ENCODE measurements at regions not wholly inside any gene's neighbourhood (a gene's known extent, or its start where the extent isn't known, plus 50 kb on each side); places are given as distances from the start of the nearest gene placed in this dataset.

DNA sequence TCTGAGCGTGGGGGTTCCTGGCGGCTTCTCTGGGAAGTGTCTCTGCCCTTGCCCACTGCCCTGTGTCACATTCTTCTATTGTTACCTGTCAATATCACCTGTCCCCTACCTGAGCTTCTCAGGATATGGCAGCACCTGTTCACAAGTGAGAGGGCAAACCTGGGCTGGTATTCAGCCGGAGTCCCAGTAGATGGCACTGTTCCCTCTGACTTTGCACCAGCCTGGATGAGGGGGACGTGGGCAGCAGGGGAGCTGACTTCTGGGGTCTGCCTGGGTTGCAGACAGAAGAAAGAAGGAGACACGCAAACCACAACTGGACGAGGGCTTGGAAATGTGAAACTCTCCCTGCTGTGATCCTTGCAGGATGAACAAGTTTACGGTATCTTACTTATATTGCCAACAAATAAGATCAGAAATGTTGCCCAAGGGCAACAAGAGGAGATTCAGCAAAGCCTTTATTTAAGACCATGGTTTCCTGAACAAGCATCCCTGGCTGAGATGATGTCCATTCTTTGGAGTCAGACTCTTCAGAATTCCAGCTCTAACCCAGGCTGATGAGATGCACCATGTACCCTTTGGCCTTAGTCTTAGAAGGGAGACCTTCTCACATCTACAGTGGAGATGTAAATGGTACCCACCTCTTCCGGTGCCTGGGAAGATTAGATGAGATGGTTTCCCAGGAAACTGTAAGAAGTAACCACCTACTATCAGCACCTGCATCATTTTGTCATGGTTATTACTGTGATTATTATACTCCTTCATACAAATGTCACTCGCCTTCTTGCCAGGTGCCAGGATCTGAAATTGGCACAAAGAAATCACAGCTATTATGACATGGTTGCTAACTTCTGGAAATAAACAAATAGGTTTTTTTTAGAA is 400.0 kb upstream of the CDH4 start:
- in situ Hi-C loops (cut with MboI; ENCODE audit: low sequenced_read_pairs), result no loop called here

DNA sequence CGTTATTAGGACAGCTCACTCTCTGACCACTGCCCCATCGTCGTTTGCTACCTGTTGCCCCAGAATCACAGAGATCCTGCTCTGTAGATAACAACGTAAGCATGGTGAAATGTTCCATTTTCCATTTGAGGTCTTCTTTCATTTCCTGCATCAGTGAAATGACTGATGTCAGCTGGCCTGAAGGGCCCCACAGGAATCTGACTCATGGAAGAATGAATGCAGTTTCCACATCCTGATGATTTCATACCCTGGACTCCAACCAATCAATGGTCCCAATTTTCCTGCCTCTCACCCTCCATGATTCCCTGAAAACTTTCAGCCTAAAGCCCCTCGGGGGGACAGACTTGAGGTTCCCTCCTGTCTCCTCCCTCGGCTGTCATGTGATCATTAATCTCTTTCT is 394.4 kb upstream of the CDH4 start:
- in situ Hi-C loops (cut with MboI; ENCODE audit: low sequenced_read_pairs), result no loop called here
- H3K36me3 ChIP-seq (replicated peaks), result no peaks in the 10 kb centered on the region
- H3K27me3 ChIP-seq (ENCODE audit: low read depth), result no peaks in the 10 kb centered on the region
- H3K4me3 ChIP-seq, result no peak overlapping the region
- no peaks in the 10 kb centered on the region for H3K9me3 ChIP-seq
- H3K4me1 ChIP-seq, result no peaks in the 10 kb centered on the region
- no peak for DNase-seq (ENCODE audit: low spot score in 2 of 2)

More for the DNA sequence above, 400.0 kb upstream of the CDH4 start:
- Histone ChIP-seq H3K4me1 (no peaks in the 10 kb centered on the region), H3K36me3 (replicated peaks) (no peaks in the 10 kb centered on the region), H3K4me3 (no peak overlapping the region), H3K27me3 (ENCODE audit: low read depth) (no peaks in the 10 kb centered on the region), H3K9me3 (no peaks in the 10 kb centered on the region)
- no peak for DNase-seq (ENCODE audit: low spot score in 2 of 2)

DNA sequence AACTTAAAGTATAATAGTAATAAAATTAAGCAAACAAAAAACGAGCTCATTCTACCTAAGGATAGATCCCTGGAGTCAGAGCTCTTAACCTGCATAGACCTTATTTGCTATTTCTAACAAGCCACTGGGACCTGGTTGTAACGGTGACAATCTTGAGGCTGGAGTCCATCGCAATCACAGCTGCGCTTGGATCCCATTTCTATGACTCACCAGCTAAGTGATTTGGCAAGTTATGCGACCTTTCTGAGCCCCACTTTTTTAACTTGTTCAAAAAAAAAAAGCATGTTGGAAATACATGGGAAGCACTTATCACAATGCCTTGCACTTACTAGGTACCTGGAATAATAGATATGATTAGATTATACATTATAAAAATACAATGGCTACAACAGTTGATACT is 389.5 kb upstream of the CDH4 start:
- Histone ChIP-seq H3K9me3 (no peaks in the 10 kb centered on the region), H3K4me1 (no peaks in the 10 kb centered on the region), H3K36me3 (replicated peaks) (no peaks in the 10 kb centered on the region), H3K27me3 (ENCODE audit: low read depth) (no peaks in the 10 kb centered on the region), H3K4me3 (no peak overlapping the region)
- no peak for DNase-seq (ENCODE audit: low spot score in 2 of 2)
- in situ Hi-C loops (cut with MboI; ENCODE audit: low sequenced_read_pairs), result no loop called here

DNA sequence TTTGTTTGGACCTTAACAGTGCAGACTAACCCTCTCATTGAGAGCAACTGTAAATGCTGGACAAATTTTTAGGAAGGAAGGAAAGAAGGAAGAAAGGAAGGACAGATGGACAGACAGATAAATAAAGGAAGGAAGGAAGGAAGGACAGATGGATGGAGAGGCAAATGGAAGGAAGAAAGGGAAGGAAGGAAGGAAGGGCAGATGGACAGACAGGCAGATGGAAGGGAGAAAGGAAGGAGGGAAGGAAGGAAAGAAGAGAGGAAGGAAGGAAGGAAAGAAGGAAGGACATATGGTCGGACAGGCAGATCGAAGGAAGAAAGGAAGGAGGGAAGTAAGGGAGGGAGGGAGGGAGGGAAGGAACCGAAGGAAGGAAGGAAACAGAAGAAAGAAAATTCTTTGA is 388.5 kb upstream of the CDH4 start:
- Histone ChIP-seq H3K4me3 (no peak overlapping the region), H3K9me3 (no peaks in the 10 kb centered on the region), H3K36me3 (replicated peaks) (no peaks in the 10 kb centered on the region), H3K27me3 (ENCODE audit: low read depth) (no peaks in the 10 kb centered on the region), H3K4me1 (no peaks in the 10 kb centered on the region)
- in situ Hi-C loops (cut with MboI; ENCODE audit: low sequenced_read_pairs), result no loop called here
- no peak for DNase-seq (ENCODE audit: low spot score in 2 of 2)

DNA sequence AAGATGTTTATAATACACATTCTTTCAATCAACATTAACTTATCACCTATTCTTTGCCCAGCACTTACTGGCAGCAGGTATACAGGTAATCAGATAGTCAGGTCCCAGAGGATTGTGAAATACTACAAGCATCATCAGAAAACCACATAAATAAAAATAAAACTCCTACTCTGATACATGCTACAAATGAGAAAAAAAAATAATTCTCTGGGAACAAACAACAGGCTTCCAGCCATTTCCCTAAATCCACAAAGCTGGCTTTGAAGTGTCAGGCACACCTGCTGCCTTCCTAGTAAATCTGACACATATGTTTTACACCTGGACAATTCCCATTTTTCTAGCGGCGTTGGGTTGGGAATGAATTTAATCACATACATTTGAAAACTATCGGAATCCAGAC is 384.5 kb upstream of the CDH4 start:
- in situ Hi-C loops (cut with MboI; ENCODE audit: low sequenced_read_pairs), result no loop called here
- Histone ChIP-seq H3K9me3 (no peaks in the 10 kb centered on the region), H3K4me1 (no peaks in the 10 kb centered on the region), H3K36me3 (replicated peaks) (no peaks in the 10 kb centered on the region), H3K4me3 (no peak overlapping the region), H3K27me3 (ENCODE audit: low read depth) (no peaks in the 10 kb centered on the region)
- no peak for DNase-seq (ENCODE audit: low spot score in 2 of 2)

DNA sequence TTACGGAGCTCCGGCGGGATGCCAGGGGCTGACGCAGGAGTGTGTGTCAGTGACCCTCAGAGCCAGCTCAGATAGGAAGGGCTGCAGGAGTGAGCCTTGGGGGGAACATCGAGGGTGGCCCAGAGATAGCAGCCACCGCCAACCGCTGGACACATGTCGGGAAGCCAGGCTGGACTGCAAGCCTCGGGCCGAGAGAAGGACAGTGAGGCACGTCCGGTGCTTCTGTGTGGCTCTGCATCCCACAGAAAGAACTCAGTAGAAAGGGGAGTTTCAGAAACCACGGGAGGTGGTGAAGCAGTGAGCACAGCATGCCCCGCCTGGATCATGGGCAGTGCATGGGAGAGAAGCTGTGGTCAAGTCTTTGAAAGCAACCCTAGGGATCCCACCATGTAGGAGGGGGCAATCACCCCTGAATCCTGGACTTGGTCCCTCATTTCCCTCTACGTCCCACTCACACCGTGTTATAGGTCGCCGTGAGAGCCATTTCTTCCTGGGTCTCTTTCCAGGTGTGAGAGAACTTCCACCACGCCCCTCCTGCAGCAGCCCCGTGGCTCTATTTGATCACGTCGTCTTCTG is 383.7 kb upstream of the CDH4 start:
- no peaks in the 10 kb centered on the region for H3K4me1 ChIP-seq
- no peak overlapping the region for H3K4me3 ChIP-seq
- H3K9me3 ChIP-seq, result no peaks in the 10 kb centered on the region
- H3K27me3 ChIP-seq (ENCODE audit: low read depth), result no peaks in the 10 kb centered on the region
- no peaks in the 10 kb centered on the region for H3K36me3 ChIP-seq (replicated peaks)
- DNase-seq (ENCODE audit: low spot score in 2 of 2), result no peak
- in situ Hi-C loops (cut with MboI; ENCODE audit: low sequenced_read_pairs), result no loop called here

DNA sequence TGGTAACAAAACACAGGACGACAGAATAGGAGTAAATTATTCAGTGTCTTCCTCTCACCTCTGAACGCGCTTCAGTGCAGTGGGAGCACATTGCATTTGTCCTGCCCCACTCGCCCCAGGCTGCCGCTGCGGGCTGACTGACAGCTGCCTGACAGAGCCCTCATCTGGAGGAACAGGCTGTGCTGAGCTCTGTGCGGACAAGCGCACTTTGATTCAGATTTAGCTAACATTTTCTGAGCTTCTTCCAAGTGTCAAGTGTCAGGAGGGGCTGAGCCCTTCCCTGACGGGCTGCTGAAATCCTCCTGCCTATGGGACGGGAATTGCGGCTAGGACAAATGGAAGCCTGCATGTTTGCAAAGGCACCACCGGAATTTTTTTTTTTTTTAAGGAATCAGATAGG is 383.0 kb upstream of the CDH4 start:
- H3K4me3 ChIP-seq, result no peak overlapping the region
- no peak for DNase-seq (ENCODE audit: low spot score in 2 of 2)
- H3K4me1 ChIP-seq, result no peaks in the 10 kb centered on the region
- no peaks in the 10 kb centered on the region for H3K9me3 ChIP-seq
- no peaks in the 10 kb centered on the region for H3K36me3 ChIP-seq (replicated peaks)
- in situ Hi-C loops (cut with MboI; ENCODE audit: low sequenced_read_pairs), result no loop called here
- no peaks in the 10 kb centered on the region for H3K27me3 ChIP-seq (ENCODE audit: low read depth)

DNA sequence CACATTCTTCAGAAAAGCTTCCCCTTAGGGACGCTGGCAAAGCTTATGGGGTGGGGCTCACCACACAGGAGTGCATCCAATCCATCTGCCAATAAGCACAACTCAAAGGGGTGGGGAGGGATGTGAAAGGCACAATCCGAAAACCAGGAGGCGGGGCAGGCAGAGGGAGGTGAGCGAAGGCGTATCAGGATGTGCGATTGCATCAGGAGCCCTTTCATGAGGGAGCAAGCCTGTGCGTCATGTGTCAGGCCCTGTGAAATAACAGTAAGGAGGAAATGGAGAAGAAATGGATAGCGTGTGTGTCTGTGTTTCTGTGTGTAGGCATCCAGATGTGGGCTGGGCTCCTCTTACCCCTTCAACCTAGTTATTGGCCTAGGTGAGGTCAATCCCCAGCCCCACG is 382.4 kb upstream of the CDH4 start:
- H3K27me3 ChIP-seq (ENCODE audit: low read depth), result no peaks in the 10 kb centered on the region
- no peaks in the 10 kb centered on the region for H3K36me3 ChIP-seq (replicated peaks)
- no peak overlapping the region for H3K4me3 ChIP-seq
- no peaks in the 10 kb centered on the region for H3K4me1 ChIP-seq
- no peaks in the 10 kb centered on the region for H3K9me3 ChIP-seq
- in situ Hi-C loops (cut with MboI; ENCODE audit: low sequenced_read_pairs), result no loop called here
- DNase-seq (ENCODE audit: low spot score in 2 of 2), result no peak

DNA sequence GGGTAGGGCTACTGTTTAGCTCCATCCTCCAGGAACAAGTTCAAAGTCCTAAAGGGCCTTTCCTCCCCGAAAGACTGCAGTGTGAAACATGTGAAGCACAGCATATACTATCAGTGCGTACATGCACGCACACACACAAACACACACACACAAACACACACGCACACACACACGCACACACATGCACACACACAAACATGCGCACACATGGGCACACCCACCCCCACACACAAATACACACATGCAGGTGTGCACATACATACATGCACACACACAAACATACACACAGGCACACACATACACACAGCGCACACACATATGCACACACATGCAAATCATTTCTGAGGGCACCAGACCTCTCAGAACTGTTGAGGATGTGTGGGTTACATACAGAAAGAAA is 382.0 kb upstream of the CDH4 start:
- DNase-seq (ENCODE audit: low spot score in 2 of 2), result no peak
- no peaks in the 10 kb centered on the region for H3K27me3 ChIP-seq (ENCODE audit: low read depth)
- no peak overlapping the region for H3K4me3 ChIP-seq
- in situ Hi-C loops (cut with MboI; ENCODE audit: low sequenced_read_pairs), result no loop called here
- H3K36me3 ChIP-seq (replicated peaks), result no peaks in the 10 kb centered on the region
- H3K9me3 ChIP-seq, result no peaks in the 10 kb centered on the region
- H3K4me1 ChIP-seq, result no peaks in the 10 kb centered on the region

DNA sequence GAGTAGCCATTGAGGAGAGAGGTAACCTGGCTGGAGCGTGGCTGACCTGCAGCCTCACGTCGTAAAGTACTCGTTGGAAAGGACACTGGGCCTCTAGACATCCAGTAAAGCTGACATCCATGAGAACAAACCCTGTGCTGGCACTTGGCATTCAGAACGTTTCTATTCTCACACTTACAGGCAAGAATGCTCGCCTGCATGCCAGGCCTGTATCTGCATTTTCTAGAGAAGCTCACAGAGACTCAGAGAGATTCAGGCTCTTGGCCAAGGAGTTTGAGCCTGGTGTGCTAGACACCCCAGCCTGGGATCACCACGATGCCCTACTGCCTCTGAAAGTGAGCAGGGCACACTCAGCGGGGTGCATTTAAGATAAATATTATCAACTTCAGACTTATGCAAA is 379.8 kb upstream of the CDH4 start:
- Histone ChIP-seq H3K9me3 (0 out of 2 replicates have a peak, but pooled peaks cover 2% of the 10 kb centered on the region), H3K27me3 (ENCODE audit: low read depth) (no peaks in the 10 kb centered on the region), H3K4me3 (no peak overlapping the region), H3K4me1 (no peaks in the 10 kb centered on the region), H3K36me3 (replicated peaks) (no peaks in the 10 kb centered on the region)
- no peak for DNase-seq (ENCODE audit: low spot score in 2 of 2)
- in situ Hi-C loops (cut with MboI; ENCODE audit: low sequenced_read_pairs), result no loop called here

DNA sequence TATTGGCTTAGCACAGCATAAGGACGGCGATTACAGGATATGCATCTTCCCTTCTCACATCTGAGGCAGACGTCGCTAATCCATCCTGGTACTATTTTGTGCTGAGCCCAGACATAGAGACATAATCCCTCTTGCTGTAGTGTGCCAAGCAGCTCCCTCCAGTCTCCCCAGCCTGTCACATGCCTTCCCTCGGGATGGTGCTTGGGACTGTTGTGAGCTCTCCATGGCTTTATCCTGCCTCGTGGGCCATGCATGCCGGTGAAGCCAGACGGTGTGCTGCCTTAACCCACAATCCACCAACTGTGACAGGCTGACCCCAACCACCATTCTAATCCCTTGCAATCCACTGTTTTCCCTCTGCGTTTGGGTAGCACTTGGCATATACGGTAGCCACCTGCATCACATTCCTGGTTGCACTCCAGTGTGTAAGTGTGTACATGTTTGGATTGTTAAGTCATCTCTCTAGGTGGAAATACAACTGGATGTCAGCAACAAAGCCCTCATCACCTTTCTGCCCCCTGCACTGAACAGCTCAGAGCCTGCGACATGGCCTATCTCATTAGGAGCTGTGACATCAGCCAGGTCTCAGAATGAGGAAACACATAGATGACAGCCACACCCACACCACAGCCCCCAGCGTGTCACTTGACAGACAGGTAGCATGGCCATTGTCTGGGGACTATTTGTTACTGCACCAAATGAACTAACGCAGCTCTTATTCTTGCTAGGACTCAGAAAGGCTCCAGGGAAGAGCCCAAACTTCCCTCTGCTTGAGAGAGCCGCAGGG is 374.8 kb upstream of the CDH4 start:
- peaks cover 2% of the 10 kb centered on the region; the same call in 1 of the 2 replicates for H3K9me3 ChIP-seq
- in situ Hi-C loops (cut with MboI; ENCODE audit: low sequenced_read_pairs), result no loop called here
- H3K36me3 ChIP-seq (replicated peaks), result no peaks in the 10 kb centered on the region
- H3K4me1 ChIP-seq, result no peaks in the 10 kb centered on the region
- no peak overlapping the region for H3K4me3 ChIP-seq
- no peaks in the 10 kb centered on the region for H3K27me3 ChIP-seq (ENCODE audit: low read depth)
- no peak for DNase-seq (ENCODE audit: low spot score in 2 of 2)

DNA sequence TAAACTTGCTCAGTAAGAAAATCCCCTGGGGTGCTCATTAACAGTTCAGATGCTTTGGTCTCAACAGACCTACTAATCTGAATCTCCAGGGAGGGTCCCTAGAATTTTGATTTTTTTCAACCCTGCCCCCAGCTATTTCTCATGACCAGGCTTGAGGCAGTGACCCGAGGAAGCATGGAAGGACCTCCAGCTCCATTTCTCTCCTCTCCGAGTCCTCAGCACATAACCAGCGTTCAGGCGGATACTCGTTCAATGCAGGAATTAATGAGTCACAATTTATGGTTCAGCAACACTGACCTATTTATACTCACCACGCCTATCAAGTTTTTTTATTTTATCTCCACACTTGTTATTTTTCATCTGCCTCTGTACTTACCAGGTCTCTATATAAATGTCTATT is 369.2 kb upstream of the CDH4 start:
- DNase-seq (ENCODE audit: low spot score in 2 of 2), result no peak
- no peaks in the 10 kb centered on the region; the same call in 1 of the 2 replicates for H3K9me3 ChIP-seq
- no peaks in the 10 kb centered on the region for H3K27me3 ChIP-seq (ENCODE audit: low read depth)
- no peaks in the 10 kb centered on the region for H3K36me3 ChIP-seq (replicated peaks)
- H3K4me1 ChIP-seq, result no peaks in the 10 kb centered on the region
- no peak overlapping the region for H3K4me3 ChIP-seq
- in situ Hi-C loops (cut with MboI; ENCODE audit: low sequenced_read_pairs), result no loop called here

DNA sequence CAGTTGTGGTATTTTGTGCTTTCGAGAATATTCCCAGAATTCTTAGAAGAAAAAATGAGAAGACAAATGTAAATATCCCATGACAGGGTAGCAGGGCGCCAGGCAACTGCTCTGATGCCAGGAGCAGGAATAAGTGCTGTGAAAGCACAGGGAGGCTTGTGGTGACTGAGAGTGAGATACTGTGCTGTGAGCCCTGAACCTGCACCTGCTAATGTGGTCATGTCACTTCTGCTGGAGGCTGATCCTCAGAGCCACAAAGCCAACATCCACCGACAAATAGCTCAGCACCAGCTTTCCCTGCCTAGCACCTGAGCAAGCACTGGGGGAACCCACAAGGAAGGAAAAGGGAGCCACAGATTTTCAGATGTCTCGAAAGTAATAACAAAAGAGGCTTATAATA is 368.6 kb upstream of the CDH4 start:
- H3K4me1 ChIP-seq, result no peaks in the 10 kb centered on the region
- DNase-seq (ENCODE audit: low spot score in 2 of 2), result no peak
- no peaks in the 10 kb centered on the region for H3K36me3 ChIP-seq (replicated peaks)
- no peak overlapping the region for H3K4me3 ChIP-seq
- H3K9me3 ChIP-seq, result no peaks in the 10 kb centered on the region; the same call in 1 of the 2 replicates
- in situ Hi-C loops (cut with MboI; ENCODE audit: low sequenced_read_pairs), result no loop called here
- no peaks in the 10 kb centered on the region for H3K27me3 ChIP-seq (ENCODE audit: low read depth)

DNA sequence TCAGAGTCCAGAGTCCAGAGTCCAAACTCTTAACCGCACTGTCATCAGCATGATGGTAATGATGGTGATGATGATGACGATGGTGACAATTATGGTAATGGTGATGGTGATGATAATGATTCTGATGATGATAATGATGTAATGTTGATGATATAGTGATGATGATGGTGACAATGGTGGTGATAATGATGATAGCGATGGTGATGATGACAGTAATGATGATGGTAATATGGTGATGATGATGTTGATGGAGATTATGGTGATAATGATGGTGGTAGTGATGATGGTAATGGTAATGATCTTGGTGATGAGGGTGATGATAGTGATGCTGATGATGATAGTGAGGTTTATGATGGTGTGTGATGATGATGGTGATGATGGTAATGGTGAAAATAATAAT is 367.8 kb upstream of the CDH4 start:
- no peaks in the 10 kb centered on the region for H3K36me3 ChIP-seq (replicated peaks)
- no peak for DNase-seq (ENCODE audit: low spot score in 2 of 2)
- H3K9me3 ChIP-seq, result no peaks in the 10 kb centered on the region; the same call in 1 of the 2 replicates
- H3K4me3 ChIP-seq, result no peak overlapping the region
- no peaks in the 10 kb centered on the region for H3K4me1 ChIP-seq
- in situ Hi-C loops (cut with MboI; ENCODE audit: low sequenced_read_pairs), result no loop called here
- no peaks in the 10 kb centered on the region for H3K27me3 ChIP-seq (ENCODE audit: low read depth)
